Karpas-422 (cell line): ENCODE measurements at regions not wholly inside any gene's neighbourhood (a gene's known extent, or its start where the extent isn't known, plus 50 kb on each side); places are given as distances from the start of the nearest gene placed in this dataset.
"Not testable (repeated sequence)": the region's sequence is repeated elsewhere in the genome, so short reads cannot be mapped to it uniquely, and the experiment has no call there.

Experiments
- DNase-seq: peaks from one replicate; pipeline ENCODE4 v3.0.0-alpha.2; 2015
- H2AFZ ChIP-seq: fragments of 200-600 bp; sonication (generic); 2 replicates; pipeline ENCODE4 v1.6.1; 2014; ENCODE audit warnings: antibody characterized with exemption, low read length, mixed read lengths
- H3K27ac ChIP-seq: fragments of 200-600 bp; sonication (generic); 2 replicates; pipeline ENCODE4 v1.5.1; 2014; ENCODE audit warnings: mild to moderate bottlenecking, low read length, moderate library complexity
- H3K27me3 ChIP-seq: fragments of 200-600 bp; sonication (generic); 2 replicates; pipeline ENCODE4 v1.6.1; 2014; ENCODE audit warnings: low read length, mixed read lengths
- H3K36me3 ChIP-seq: fragments of 200-600 bp; sonication (generic); 2 replicates; pipeline ENCODE4 v1.6.1; 2014; ENCODE audit warnings: low read length, mixed read lengths; ENCODE audit not compliant: insufficient read depth
- H3K4me1 ChIP-seq: fragments of 200-600 bp; sonication (generic); 2 replicates; pipeline ENCODE4 v1.6.1; 2014; ENCODE audit warnings: mild to moderate bottlenecking, low read length, mixed read lengths
- H3K4me2 ChIP-seq: fragments of 200-600 bp; sonication (generic); 2 replicates; pipeline ENCODE4 v1.6.1; 2014; ENCODE audit warnings: low read length, low read depth, mild to moderate bottlenecking; ENCODE audit not compliant: poor library complexity, severe bottlenecking
- H3K4me3 ChIP-seq: fragments of 200-600 bp; sonication (generic); 2 replicates; pipeline ENCODE4 v1.5.1; 2014; ENCODE audit warnings: mild to moderate bottlenecking, antibody characterized with exemption, low read length, mixed read lengths
- H3K79me2 ChIP-seq: fragments of 200-600 bp; sonication (generic); 2 replicates; pipeline ENCODE4 v1.6.1; 2014; ENCODE audit warnings: mild to moderate bottlenecking, low read length, mixed read lengths
- H3K9ac ChIP-seq: fragments of 200-600 bp; sonication (generic); 2 replicates; pipeline ENCODE4 v1.6.0; 2014; ENCODE audit warnings: low read length
- H3K9me2 ChIP-seq: fragments of 200-600 bp; sonication (generic), shearing (Covaris generic); replicated peaks from 2 replicates; pipeline ENCODE4 v1.6.0; 2014; ENCODE audit warnings: mild to moderate bottlenecking, low read length, moderate library complexity; ENCODE audit not compliant: insufficient read depth
- H3K9me3 ChIP-seq: fragments of 300-700, 200-600 bp; sonication (generic); 2 replicates; pipeline ENCODE4 v1.6.1; 2014; ENCODE audit warnings: low read length, mixed read lengths
- H4K20me1 ChIP-seq: fragments of 200-600 bp; sonication (generic); 2 replicates; pipeline ENCODE4 v1.6.1; 2014; ENCODE audit warnings: mild to moderate bottlenecking, antibody characterized with exemption, low read length, low read depth; ENCODE audit not compliant: insufficient read depth

GRCh38 chr1:221604390-221604789 lies 137.5 kb downstream of the DUSP10 start:
- H3K79me2 ChIP-seq, H3K4me3 ChIP-seq, H3K9me3 ChIP-seq, H3K4me2 ChIP-seq, H4K20me1 ChIP-seq, H3K36me3 ChIP-seq, H3K4me1 ChIP-seq, H3K9me2 ChIP-seq, H2AFZ ChIP-seq, H3K9ac ChIP-seq, H3K27ac ChIP-seq, H3K27me3 ChIP-seq, DNase-seq: not testable (repeated sequence)

GRCh38 chr1:221604948-221605347 lies 136.9 kb downstream of the DUSP10 start:
- Histone ChIP-seq H4K20me1 (no peaks in the 10 kb centered on the region), H3K4me2 (no peak overlapping the region), H3K36me3 (no peaks in the 10 kb centered on the region), H3K9ac (no peak overlapping the region), H3K9me2 (0 out of 2 replicates have a peak, but pooled peaks cover 3% of the 10 kb centered on the region), H3K27ac (no peak overlapping the region), H3K79me2 (no peaks in the 10 kb centered on the region), H3K4me1 (no peaks in the 10 kb centered on the region), H3K9me3 (no peaks in the 10 kb centered on the region), H3K4me3 (no peak overlapping the region), H2AFZ (no peak overlapping the region), H3K27me3 (no peaks in the 10 kb centered on the region)
- DNase-seq: no peak

GRCh38 chr1:221605569-221605968 lies 136.3 kb downstream of the DUSP10 start:
- no peak overlapping the region for H2AFZ ChIP-seq
- no peaks in the 10 kb centered on the region for H3K27me3 ChIP-seq
- no peaks in the 10 kb centered on the region for H4K20me1 ChIP-seq
- no peaks in the 10 kb centered on the region for H3K9me3 ChIP-seq
- H3K27ac ChIP-seq: no peak overlapping the region
- no peaks in the 10 kb centered on the region for H3K4me1 ChIP-seq
- H3K79me2 ChIP-seq: no peaks in the 10 kb centered on the region
- no peak overlapping the region for H3K9ac ChIP-seq
- no peaks in the 10 kb centered on the region for H3K36me3 ChIP-seq
- no peak for DNase-seq
- H3K4me3 ChIP-seq: no peak overlapping the region
- 0 out of 2 replicates have a peak, but pooled peaks cover 3% of the 10 kb centered on the region for H3K9me2 ChIP-seq
- no peak overlapping the region for H3K4me2 ChIP-seq

GRCh38 chr1:221606256-221606655 lies 135.6 kb downstream of the DUSP10 start:
- Histone ChIP-seq H3K27me3 (no peaks in the 10 kb centered on the region), H3K27ac (no peak overlapping the region), H3K9ac (no peak overlapping the region), H3K79me2 (no peaks in the 10 kb centered on the region), H3K36me3 (no peaks in the 10 kb centered on the region), H4K20me1 (no peaks in the 10 kb centered on the region), H3K9me2 (0 out of 2 replicates have a peak, but pooled peaks cover 3% of the 10 kb centered on the region), H3K4me1 (no peaks in the 10 kb centered on the region), H3K9me3 (no peaks in the 10 kb centered on the region), H2AFZ (no peak overlapping the region), H3K4me3 (no peak overlapping the region), H3K4me2 (no peak overlapping the region)
- DNase-seq: no peak

- no peak overlapping the region for H3K9ac ChIP-seq
- H3K4me1 ChIP-seq: no peaks in the 10 kb centered on the region
- H2AFZ ChIP-seq: no peak overlapping the region
- no peak overlapping the region for H3K4me2 ChIP-seq
- H3K79me2 ChIP-seq: no peaks in the 10 kb centered on the region
- H3K27me3 ChIP-seq: no peaks in the 10 kb centered on the region
- H3K9me3 ChIP-seq: no peaks in the 10 kb centered on the region
- no peak overlapping the region for H3K4me3 ChIP-seq
- DNase-seq: no peak
- H3K9me2 ChIP-seq: 0 out of 2 replicates have a peak, but pooled peaks cover 3% of the 10 kb centered on the region
- no peaks in the 10 kb centered on the region for H4K20me1 ChIP-seq
- no peak overlapping the region for H3K27ac ChIP-seq
- H3K36me3 ChIP-seq: no peaks in the 10 kb centered on the region
These were observed 133.0 kb downstream of the DUSP10 start for GRCh38 chr1:221608835-221609320.

- no peak for DNase-seq
- H3K27ac ChIP-seq: no peak overlapping the region
- no peaks in the 10 kb centered on the region for H4K20me1 ChIP-seq
- no peak overlapping the region for H2AFZ ChIP-seq
- no peaks in the 10 kb centered on the region for H3K9me3 ChIP-seq
- H3K9me2 ChIP-seq: peaks cover 2% of the 10 kb centered on the region; the same call in 1 of the 2 replicates
- H3K79me2 ChIP-seq: no peaks in the 10 kb centered on the region
- H3K4me1 ChIP-seq: no peaks in the 10 kb centered on the region
- H3K4me2 ChIP-seq: no peak overlapping the region
- no peaks in the 10 kb centered on the region for H3K36me3 ChIP-seq
- no peak overlapping the region for H3K9ac ChIP-seq
- no peaks in the 10 kb centered on the region for H3K27me3 ChIP-seq
- H3K4me3 ChIP-seq: no peak overlapping the region
These were observed 130.2 kb downstream of the DUSP10 start for GRCh38 chr1:221611656-221612046.

- no peak overlapping the region for H3K4me3 ChIP-seq
- no peaks in the 10 kb centered on the region for H3K9me3 ChIP-seq
- no peak overlapping the region for H3K27ac ChIP-seq
- no peaks in the 10 kb centered on the region; the same call in 1 of the 2 replicates for H3K9me2 ChIP-seq
- H3K27me3 ChIP-seq: no peaks in the 10 kb centered on the region
- no peak overlapping the region for H3K4me2 ChIP-seq
- no peaks in the 10 kb centered on the region for H3K36me3 ChIP-seq
- no peak overlapping the region for H2AFZ ChIP-seq
- no peak overlapping the region for H3K9ac ChIP-seq
- no peaks in the 10 kb centered on the region for H3K79me2 ChIP-seq
- H4K20me1 ChIP-seq: no peaks in the 10 kb centered on the region
- no peaks in the 10 kb centered on the region for H3K4me1 ChIP-seq
- no peak for DNase-seq
These were observed 129.7 kb downstream of the DUSP10 start for GRCh38 chr1:221612047-221612777.

GRCh38 chr1:221620437-221621384 lies 121.2 kb downstream of the DUSP10 start:
- Histone ChIP-seq H3K4me2 (no peak overlapping the region), H3K79me2 (no peaks in the 10 kb centered on the region), H3K9me3 (peaks cover 7% of the 10 kb centered on the region; the same call in 1 of the 2 replicates), H3K4me1 (no peaks in the 10 kb centered on the region), H3K27me3 (no peaks in the 10 kb centered on the region), H3K4me3 (no peak overlapping the region), H3K27ac (no peak overlapping the region), H3K36me3 (no peaks in the 10 kb centered on the region), H2AFZ (no peak overlapping the region), H4K20me1 (no peaks in the 10 kb centered on the region), H3K9ac (no peak overlapping the region), H3K9me2 (no peaks in the 10 kb centered on the region)
- no peak for DNase-seq
